ENCODE measurements at regions not wholly inside any gene's neighbourhood (a gene's known extent, or its start where the extent isn't known, plus 50 kb on each side); places are given as distances from the start of the nearest gene placed in this dataset.

- BruUV-seq (replicated peaks): no TSS peak
- H3K4me3 Mint-ChIP-seq (ENCODE audit: unreplicated experiment): no peak overlapping the region
These were observed 55.6 kb downstream of the TLNRD1 start for GRCh38 chr15:81056304-81056703.

GRCh38 chr15:81060470-81060869, 59.7 kb downstream of the TLNRD1 start:
- intact Hi-C loops (cut with micrococcal nuclease): no loop called here
- no peaks in the 10 kb centered on the region for H3K9me3 Mint-ChIP-seq (ENCODE audit: unreplicated experiment)
- CTCF ChIA-PET: interaction anchor here (0.6 to 1.0 kb wide), 2 partner anchors 13 to 66 kb away, joined by 3 to 5 read pairs; no protein-coding TSS in a partner anchor
- no peaks in the 10 kb centered on the region for H3K36me3 Mint-ChIP-seq (ENCODE audit: insufficient read depth, unreplicated experiment)
- POLR2A ChIA-PET: no interaction called here
- TF ChIP-seq CTCF (IDR thresholded peaks at IDR 0.05; ENCODE audit: unreplicated experiment): no peak
- no TSS peak for BruUV-seq (replicated peaks)
- no peak overlapping the region for H3K4me3 Mint-ChIP-seq (ENCODE audit: unreplicated experiment)
- DNase-seq (ENCODE audit: unreplicated experiment): no peak
- no peak overlapping the region for H3K27ac Mint-ChIP-seq (ENCODE audit: low read depth, unreplicated experiment)
- no peaks in the 10 kb centered on the region for H3K27me3 Mint-ChIP-seq (ENCODE audit: insufficient read depth, unreplicated experiment)
- H3K4me1 Mint-ChIP-seq (ENCODE audit: insufficient read depth, unreplicated experiment): no peaks in the 10 kb centered on the region

More at GRCh38 chr15:81056304-81056703, 55.6 kb downstream of the TLNRD1 start:
- TF ChIP-seq CTCF (IDR thresholded peaks at IDR 0.05; ENCODE audit: unreplicated experiment): no peak
- no peaks in the 10 kb centered on the region for H3K4me1 Mint-ChIP-seq (ENCODE audit: insufficient read depth, unreplicated experiment)
- H3K27ac Mint-ChIP-seq (ENCODE audit: low read depth, unreplicated experiment): no peak overlapping the region
- intact Hi-C loops (cut with micrococcal nuclease): no loop called here
- DNase-seq (ENCODE audit: unreplicated experiment): no peak
- H3K9me3 Mint-ChIP-seq (ENCODE audit: unreplicated experiment): no peaks in the 10 kb centered on the region
- H3K27me3 Mint-ChIP-seq (ENCODE audit: insufficient read depth, unreplicated experiment): no peaks in the 10 kb centered on the region
- H3K36me3 Mint-ChIP-seq (ENCODE audit: insufficient read depth, unreplicated experiment): no peaks in the 10 kb centered on the region
- CTCF ChIA-PET: no interaction called here
- POLR2A ChIA-PET: no interaction called here

GRCh38 chr15:81060907-81061306, 60.2 kb downstream of the TLNRD1 start:
- POLR2A ChIA-PET: no interaction called here
- BruUV-seq (replicated peaks): no TSS peak

GRCh38 chr15:81061490-81062253, 60.9 kb downstream of the TLNRD1 start:
- no peak for DNase-seq (ENCODE audit: unreplicated experiment)
- BruUV-seq (replicated peaks): no TSS peak
- Mint-ChIP-seq H3K27me3 (ENCODE audit: insufficient read depth, unreplicated experiment) (no peaks in the 10 kb centered on the region), H3K36me3 (ENCODE audit: insufficient read depth, unreplicated experiment) (no peaks in the 10 kb centered on the region), H3K27ac (ENCODE audit: low read depth, unreplicated experiment) (no peak overlapping the region), H3K9me3 (ENCODE audit: unreplicated experiment) (no peaks in the 10 kb centered on the region), H3K4me1 (ENCODE audit: insufficient read depth, unreplicated experiment) (no peaks in the 10 kb centered on the region), H3K4me3 (ENCODE audit: unreplicated experiment) (no peak overlapping the region)
- ChIA-PET POLR2A (no interaction called here), CTCF (no interaction called here)
- intact Hi-C loops (cut with micrococcal nuclease): no loop called here
- no peak for TF ChIP-seq CTCF (IDR thresholded peaks at IDR 0.05; ENCODE audit: unreplicated experiment)

More at GRCh38 chr15:81060907-81061306, 60.2 kb downstream of the TLNRD1 start:
- Mint-ChIP-seq H3K36me3 (ENCODE audit: insufficient read depth, unreplicated experiment) (no peaks in the 10 kb centered on the region), H3K9me3 (ENCODE audit: unreplicated experiment) (no peaks in the 10 kb centered on the region), H3K4me1 (ENCODE audit: insufficient read depth, unreplicated experiment) (no peaks in the 10 kb centered on the region), H3K4me3 (ENCODE audit: unreplicated experiment) (no peak overlapping the region), H3K27ac (ENCODE audit: low read depth, unreplicated experiment) (no peak overlapping the region), H3K27me3 (ENCODE audit: insufficient read depth, unreplicated experiment) (no peaks in the 10 kb centered on the region)
- CTCF ChIA-PET: interaction anchor here (1.0 kb wide), 1 partner anchor 13 kb away, joined by 5 read pairs; no protein-coding TSS in a partner anchor
- DNase-seq (ENCODE audit: unreplicated experiment): no peak
- intact Hi-C loops (cut with micrococcal nuclease): no loop called here
- TF ChIP-seq CTCF (IDR thresholded peaks at IDR 0.05; ENCODE audit: unreplicated experiment): no peak
